HG03039 (cell line): ENCODE measurements at regions not wholly inside any gene's neighbourhood (a gene's known extent, or its start where the extent isn't known, plus 50 kb on each side); places are given as distances from the start of the nearest gene placed in this dataset.
"Not testable (repeated sequence)": the region's sequence is repeated elsewhere in the genome, so short reads cannot be mapped to it uniquely, and the experiment has no call there.

ENCODE experiments used
- ATAC-seq: cut with Tn5 transposase; IDR thresholded peaks from one replicate; pipeline ENCODE4 v1.9.1; 2021; ENCODE audit warnings: mild to moderate bottlenecking, moderate library complexity; ENCODE audit not compliant: unreplicated experiment

- ATAC-seq: no peak
Measured at GRCh38 chr2:39998617-39999016, 219.6 kb upstream of the THUMPD2 start.

GRCh38 chr2:39996653-39997080 lies 217.6 kb upstream of the THUMPD2 start:
- no peak for ATAC-seq

GRCh38 chr2:39995005-39995737 lies 216.1 kb upstream of the THUMPD2 start:
- ATAC-seq: no peak

- no peak for ATAC-seq
Measured at GRCh38 chr2:39994151-39994550, 215.1 kb upstream of the THUMPD2 start.

GRCh38 chr2:39991298-39991697 lies 212.2 kb upstream of the THUMPD2 start:
- ATAC-seq: no peak

- ATAC-seq: no peak
Measured at GRCh38 chr2:39990335-39990900, 211.4 kb upstream of the THUMPD2 start.

- ATAC-seq: no peak
Measured at GRCh38 chr2:39989888-39990287, 210.8 kb upstream of the THUMPD2 start.

GRCh38 chr2:39981883-39982311 lies 202.8 kb upstream of the THUMPD2 start:
- ATAC-seq: no peak

- no peak for ATAC-seq
Measured at GRCh38 chr2:39975476-39976020, 196.5 kb upstream of the THUMPD2 start.

- ATAC-seq: no peak
Measured at GRCh38 chr2:39968037-39968436, 189.0 kb upstream of the THUMPD2 start.

- ATAC-seq: not testable (repeated sequence)
Measured at GRCh38 chr2:39960681-39961080, 181.6 kb upstream of the THUMPD2 start.

- ATAC-seq: no peak
Measured at GRCh38 chr2:39954346-39954745, 175.3 kb upstream of the THUMPD2 start.

GRCh38 chr2:39949131-39949530 lies 170.1 kb upstream of the THUMPD2 start:
- no peak for ATAC-seq

GRCh38 chr2:39948016-39948719 lies 169.1 kb upstream of the THUMPD2 start:
- ATAC-seq: no peak

GRCh38 chr2:39947294-39948015 lies 168.4 kb upstream of the THUMPD2 start:
- no peak for ATAC-seq

- no peak for ATAC-seq
Measured at GRCh38 chr2:39942950-39943349, 163.9 kb upstream of the THUMPD2 start.

GRCh38 chr2:39938035-39938835 lies 159.2 kb upstream of the THUMPD2 start:
- ATAC-seq: no peak

- no peak for ATAC-seq
Measured at GRCh38 chr2:39937621-39938020, 158.6 kb upstream of the THUMPD2 start.

- no peak for ATAC-seq
Measured at GRCh38 chr2:39934851-39935250, 155.8 kb upstream of the THUMPD2 start.

GRCh38 chr2:39933196-39933595 lies 154.1 kb upstream of the THUMPD2 start:
- no peak for ATAC-seq
